Activated T-cell treated with anti-CD3 and anti-CD28 coated beads, Interleukin-2, amount 50 U/mL, for 48 hours (primary cell): ENCODE measurements at regions not wholly inside any gene's neighbourhood (a gene's known extent, or its start where the extent isn't known, plus 50 kb on each side); places are given as distances from the start of the nearest gene placed in this dataset.
"Not testable (repeated sequence)": the region's sequence is repeated elsewhere in the genome, so short reads cannot be mapped to it uniquely, and the experiment has no call there.

Experiments
- DNase-seq, 2 experiments: peaks; one replicate each; pipeline ENCODE4 v3.0.0-alpha.2; 2020

GRCh38 chr4:33924811-33925210 lies 2319.5 kb downstream of the ARAP2 start:
- DNase-seq, result no peak

DNA sequence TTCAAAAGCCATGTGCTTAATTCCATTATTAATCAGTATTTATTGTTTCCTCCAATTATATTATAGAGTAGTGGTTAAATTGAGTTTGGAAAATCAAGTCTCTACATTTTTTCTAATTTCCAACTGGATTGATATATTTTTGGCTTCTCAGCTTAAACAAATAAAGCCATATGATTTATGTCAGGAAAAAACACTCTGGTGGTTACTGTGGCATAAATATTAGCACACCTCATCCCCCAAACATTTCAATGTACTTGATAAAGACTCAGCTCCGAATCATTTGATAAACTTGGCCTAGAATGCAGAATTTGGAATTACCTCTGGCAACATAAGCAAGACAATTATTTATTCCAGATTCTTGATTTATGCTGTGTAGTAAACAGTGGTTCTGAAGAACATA lies 2313.8 kb downstream of the ARAP2 start:
- no peak for DNase-seq

- no peak for DNase-seq
These were observed 2313.3 kb downstream of the ARAP2 start for GRCh38 chr4:33931026-33931425.

GRCh38 chr4:33940281-33940680 lies 2304.0 kb downstream of the ARAP2 start:
- DNase-seq, result no peak

DNA sequence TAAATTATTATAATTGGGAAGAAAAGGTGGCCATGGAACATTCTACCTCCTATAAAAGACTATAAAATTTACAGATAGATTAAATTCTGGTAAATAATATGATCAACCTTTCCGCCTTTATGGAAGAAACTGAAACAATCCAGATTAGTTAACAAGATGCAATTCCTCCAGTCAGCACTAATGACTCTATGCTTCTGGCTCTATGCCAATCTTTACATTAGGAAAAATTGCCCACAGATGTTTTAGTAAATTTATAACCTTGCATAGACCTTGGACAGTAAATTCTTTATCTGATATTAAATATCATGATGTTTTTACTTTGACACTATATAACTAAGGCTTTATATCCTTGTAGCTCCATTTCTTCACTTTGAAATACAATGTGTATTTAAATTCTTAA lies 2302.5 kb downstream of the ARAP2 start:
- DNase-seq, result no peak

GRCh38 chr4:33948921-33949320 lies 2295.4 kb downstream of the ARAP2 start:
- no peak for DNase-seq

- DNase-seq, result not testable (repeated sequence)
These were observed 2290.5 kb downstream of the ARAP2 start for GRCh38 chr4:33953848-33954247.

DNA sequence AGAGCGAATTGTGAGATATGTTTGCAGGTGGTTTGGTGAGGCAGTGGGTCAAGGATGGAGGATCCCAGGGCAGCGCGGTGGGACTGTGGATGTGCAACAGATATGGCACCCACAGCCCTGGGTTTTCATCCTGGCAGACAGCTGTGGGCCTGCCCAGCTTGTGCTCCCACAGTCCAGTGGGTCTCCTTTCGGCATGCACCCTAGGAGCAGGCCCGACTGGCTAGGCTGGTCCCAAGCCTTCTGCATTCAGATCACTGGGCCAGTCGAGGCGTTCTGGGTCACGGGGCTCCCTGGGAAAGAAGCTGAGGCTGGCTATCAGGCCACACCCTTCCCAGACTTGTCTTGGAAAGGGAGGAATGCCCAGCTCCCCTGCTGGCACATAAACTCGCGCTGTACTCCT lies 2289.6 kb downstream of the ARAP2 start:
- no peak for DNase-seq

DNA sequence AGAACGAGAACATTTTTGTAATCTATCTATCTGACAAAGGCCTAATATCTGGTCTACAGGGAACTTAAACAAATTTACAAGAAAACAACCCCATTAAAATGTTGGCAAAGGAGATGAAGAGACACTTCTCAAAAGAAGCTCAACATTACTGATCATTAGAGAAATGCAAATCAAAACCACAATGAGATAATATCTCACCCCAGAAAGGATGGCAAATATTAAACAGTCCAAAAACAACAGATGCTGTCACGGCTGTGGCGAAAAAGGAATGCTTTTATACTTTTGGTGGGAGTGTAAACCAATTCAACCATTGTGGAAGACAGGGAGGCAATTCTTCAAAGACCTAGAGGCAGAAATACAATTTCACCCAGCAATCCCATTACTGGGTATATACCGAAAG lies 2284.8 kb downstream of the ARAP2 start:
- DNase-seq, result no peak

DNA sequence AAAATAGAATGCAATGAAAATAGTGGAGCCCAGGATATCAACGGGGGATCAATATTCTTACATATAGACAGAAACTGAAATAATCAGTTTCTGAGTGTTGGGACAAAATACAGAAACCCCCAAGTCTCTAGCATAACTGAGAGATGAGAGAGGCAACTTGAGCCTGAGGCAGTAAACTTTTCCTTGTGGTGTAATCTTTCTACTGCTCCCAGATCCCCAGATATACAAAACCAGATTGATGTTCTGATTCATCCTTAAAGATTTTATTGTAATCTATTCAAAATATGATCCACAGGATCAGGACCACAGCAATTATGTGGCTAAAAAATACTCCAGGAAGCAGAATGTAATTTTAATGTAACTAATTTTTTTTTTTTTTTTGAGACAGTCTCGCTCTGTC lies 2282.6 kb downstream of the ARAP2 start:
- DNase-seq, result no peak

DNA sequence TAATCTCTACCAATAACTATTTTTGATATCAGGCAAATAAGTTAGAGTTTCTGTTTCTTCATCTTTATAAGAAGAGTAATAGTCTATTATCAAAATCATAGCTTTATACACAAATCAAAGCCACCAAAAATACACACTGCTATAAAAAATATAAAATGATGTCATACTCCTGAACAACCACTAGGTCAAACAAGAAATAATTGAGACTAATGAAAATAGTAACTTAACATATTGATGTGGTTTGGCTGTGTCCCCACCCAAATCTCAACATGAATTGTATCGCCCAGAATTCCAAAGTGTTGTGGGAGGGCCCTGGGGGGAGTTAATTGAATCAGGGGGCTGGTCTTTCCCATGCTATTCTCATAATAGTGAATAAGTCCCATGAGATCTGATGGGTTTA lies 2277.5 kb downstream of the ARAP2 start:
- DNase-seq, result no peak

- DNase-seq, result no peak
These were observed 2270.0 kb downstream of the ARAP2 start for GRCh38 chr4:33974270-33974669.

- DNase-seq, result no peak
These were observed 2268.3 kb downstream of the ARAP2 start for GRCh38 chr4:33975995-33976394.

DNA sequence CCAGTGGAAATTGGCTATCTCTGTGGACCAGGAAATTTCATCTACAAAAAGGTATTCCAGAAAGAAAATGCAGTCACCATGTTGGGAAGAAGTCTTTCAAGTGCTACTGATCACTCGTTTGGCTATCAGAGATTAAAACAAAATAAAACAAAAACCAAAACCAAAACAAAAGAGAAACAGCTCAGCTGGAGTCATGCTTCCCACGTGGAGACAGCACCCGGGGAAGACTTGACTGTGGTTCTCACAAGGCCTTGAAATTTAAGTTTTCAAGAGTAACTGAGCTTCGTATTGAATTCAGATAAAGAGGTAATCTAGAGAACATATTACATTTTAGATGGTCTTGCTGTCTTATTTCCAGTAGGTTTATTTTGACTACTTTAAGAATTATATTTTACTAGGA lies 2264.5 kb downstream of the ARAP2 start:
- not testable (repeated sequence) for DNase-seq

DNA sequence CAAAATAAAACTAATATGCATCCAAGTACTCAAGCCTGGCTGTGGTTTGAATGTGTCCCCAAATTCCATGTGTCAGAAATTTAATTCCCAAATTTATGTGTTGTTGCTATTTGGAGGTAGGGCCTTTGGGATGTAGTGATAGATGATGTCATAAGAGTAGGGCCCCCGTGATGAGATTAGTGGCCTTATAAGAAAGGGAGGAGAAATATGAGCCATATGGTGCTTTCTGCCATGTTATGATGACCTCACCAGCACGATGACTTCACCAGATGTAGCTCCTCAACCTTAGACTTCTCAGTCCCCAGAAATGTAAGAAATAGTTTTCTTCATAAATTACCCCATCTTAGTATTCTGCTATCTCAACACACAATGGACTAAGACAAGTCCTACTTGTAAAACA lies 2264.0 kb downstream of the ARAP2 start:
- no peak for DNase-seq

DNA sequence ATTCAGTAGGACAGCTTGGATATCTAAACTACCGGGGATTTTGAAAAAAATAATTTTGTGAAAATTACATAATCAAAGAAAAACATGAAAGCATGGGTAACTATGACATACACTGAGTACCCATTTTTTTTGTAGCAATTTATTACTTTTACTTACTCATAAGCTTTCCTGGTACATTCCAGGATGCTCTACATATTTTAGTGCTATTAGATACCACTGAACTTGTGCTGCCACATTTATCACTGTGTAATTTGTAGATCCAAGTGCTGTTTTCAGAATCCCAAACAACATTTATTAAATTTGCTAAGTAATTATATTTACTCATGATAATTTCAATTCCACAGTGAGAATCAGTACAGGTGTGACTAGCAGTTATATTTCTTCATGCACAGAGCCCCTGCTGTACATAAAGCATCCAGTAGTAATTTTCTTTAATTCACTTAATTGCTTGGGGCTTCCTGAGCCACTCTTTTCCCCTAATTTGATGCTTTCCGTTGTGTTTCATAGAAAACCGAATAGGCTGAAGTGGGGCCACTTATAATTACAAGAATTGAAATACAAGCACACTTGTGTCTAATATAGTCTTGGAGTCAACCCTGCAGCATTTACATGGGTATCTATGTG lies 2254.4 kb downstream of the ARAP2 start:
- DNase-seq, result no peak

- no peak for DNase-seq
These were observed 2248.1 kb downstream of the ARAP2 start for GRCh38 chr4:33996075-33996718.

- DNase-seq, result no peak
These were observed 2246.0 kb downstream of the ARAP2 start for GRCh38 chr4:33998291-33998690.

DNA sequence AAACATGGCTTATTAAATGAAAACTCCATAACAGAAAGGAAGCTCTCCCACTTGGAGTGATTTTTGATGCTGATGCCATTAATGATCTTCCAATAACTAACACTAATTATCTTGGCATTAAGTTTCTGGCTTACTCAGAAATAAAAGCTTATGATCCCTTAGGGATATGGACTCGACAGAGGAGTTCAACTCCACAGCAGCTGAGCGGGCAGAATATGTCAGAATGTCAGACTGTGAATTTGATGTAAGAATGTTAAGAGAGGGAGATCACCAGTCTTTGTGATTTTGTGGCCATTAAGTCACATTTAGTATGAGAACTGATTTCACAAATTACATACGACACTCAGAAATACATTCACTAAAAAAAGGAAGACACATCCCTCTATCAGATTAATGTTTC lies 2244.0 kb downstream of the ARAP2 start:
- no peak for DNase-seq

DNA sequence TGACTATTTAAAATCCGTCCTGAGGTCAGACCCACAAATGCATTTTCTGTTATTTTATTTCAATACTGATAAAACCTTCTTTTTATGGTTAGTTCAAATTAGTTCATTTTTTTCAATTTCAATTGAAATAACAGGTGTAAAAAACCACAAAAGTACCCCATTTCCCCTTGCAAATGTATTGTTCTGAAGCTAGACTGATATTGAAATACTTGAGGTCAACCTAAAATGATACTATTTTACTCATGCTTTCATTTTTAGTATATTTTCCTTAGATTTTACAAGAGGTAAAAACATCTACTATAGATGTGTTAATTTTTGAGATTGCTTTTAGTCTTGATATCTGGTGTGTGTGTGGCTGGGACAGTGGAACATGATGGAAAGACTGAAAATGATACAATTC lies 2237.8 kb downstream of the ARAP2 start:
- not testable (repeated sequence) for DNase-seq

DNA sequence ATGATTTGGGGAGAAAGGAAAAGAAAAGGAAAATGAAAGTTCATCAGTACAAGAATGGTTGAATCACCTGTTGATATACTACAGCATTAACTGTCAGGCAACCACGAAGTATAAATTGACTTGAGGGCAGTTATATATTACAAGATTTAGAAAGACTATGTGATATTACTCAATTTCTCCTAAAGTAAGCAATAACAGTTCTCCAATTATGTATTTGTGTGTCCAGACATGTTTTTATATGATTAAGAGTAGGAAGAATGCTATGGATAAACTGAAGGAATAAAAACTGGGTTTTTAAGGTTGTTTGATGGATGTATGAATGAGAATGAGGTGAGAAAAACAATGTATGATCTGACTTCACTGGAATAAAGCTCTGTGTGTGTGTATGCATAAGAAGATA lies 2234.4 kb downstream of the ARAP2 start:
- no peak for DNase-seq

- no peak for DNase-seq
These were observed 2233.4 kb downstream of the ARAP2 start for GRCh38 chr4:34010751-34011519.

DNA sequence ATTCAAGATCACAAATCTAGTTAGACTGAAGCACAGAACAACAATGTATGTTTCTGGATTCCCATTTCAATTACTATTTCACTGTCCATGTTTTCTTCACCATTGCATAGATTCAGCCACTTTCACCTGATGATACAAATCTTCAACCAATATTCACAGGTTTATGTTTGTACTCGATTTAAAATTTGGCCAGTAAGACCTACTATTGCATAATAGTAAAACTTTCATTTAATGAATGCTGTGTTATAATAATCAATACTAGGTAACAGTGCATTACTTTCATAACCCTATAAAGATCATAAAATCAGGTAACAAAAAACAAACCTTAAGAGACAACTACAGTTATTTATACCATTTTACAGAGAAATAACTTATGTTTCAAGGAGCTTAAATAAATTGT lies 2209.1 kb downstream of the ARAP2 start:
- DNase-seq, result no peak

DNA sequence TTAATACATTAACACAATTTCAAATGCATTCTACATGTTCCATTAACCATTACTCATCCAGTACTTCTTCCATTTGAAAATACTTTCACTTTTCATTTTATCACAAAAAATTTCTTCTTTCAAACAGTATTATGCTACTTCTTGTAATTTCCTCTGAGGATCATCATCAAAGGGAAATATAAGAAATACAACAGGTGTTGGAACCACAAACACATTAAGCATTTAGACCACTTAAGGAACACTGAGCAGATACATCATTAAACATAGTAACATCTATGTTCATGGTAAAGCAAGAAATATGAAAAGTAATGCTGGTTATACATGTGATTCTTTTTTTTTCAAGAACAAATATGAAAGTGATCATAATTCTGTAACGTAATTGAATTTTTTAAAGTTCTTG lies 2207.0 kb downstream of the ARAP2 start:
- no peak for DNase-seq
